Ishikawa (cell line): ENCODE measurements at regions not wholly inside any gene's neighbourhood (a gene's known extent, or its start where the extent isn't known, plus 50 kb on each side); places are given as distances from the start of the nearest gene placed in this dataset.

Experiments
- EP300 ChIP-seq: IDR thresholded peaks from 2 replicates; pipeline ENCODE4 v1.6.1; 2012; ENCODE audit warnings: borderline replicate concordance
- RAD21 ChIP-seq: IDR thresholded peaks from 2 replicates; pipeline ENCODE4 v1.6.1; 2012; ENCODE audit warnings: low read depth
- REST ChIP-seq: IDR thresholded peaks from 2 replicates; pipeline ENCODE4 v1.6.1; 2012; ENCODE audit warnings: low read depth, mild to moderate bottlenecking
- TCF12 ChIP-seq: IDR thresholded peaks from 2 replicates; pipeline ENCODE4 v1.6.1; 2012; ENCODE audit warnings: low read depth
- TEAD4 ChIP-seq: IDR thresholded peaks from 2 replicates; pipeline ENCODE4 v1.6.1; 2012
- YY1 ChIP-seq: IDR thresholded peaks from 2 replicates; pipeline ENCODE4 v1.6.1; 2012; ENCODE audit warnings: low read depth
- ZBTB7A ChIP-seq: IDR thresholded peaks from 2 replicates; pipeline ENCODE4 v1.6.1; 2012; ENCODE audit warnings: low read depth

GRCh38 chr16:55031481-55031880 is 100.8 kb downstream of the IRX5 start:
- no peak for TF ChIP-seq RAD21
- no peak for TF ChIP-seq EP300
- no peak for TF ChIP-seq REST
- TF ChIP-seq TEAD4, result no peak
- no peak for TF ChIP-seq TCF12
- TF ChIP-seq YY1, result no peak
- no peak for TF ChIP-seq ZBTB7A
